Coronary artery (tissue), 2 donors: ENCODE measurements at regions not wholly inside any gene's neighbourhood (a gene's known extent, or its start where the extent isn't known, plus 50 kb on each side); places are given as distances from the start of the nearest gene placed in this dataset.

Source experiments
- DNase-seq: peaks from one replicate; pipeline ENCODE4 v3.0.0-alpha.2; 2017; ENCODE audit warnings: low spot score
- H3K27ac ChIP-seq, 2 donors: fragments of 200-600 bp; sonication (generic); one replicate each; pipeline ENCODE4 v1.5.1; 2016 to 2019
- H3K4me3 ChIP-seq: fragments of 200-600 bp; sonication (generic); 2 replicates; pipeline ENCODE4 v1.5.1; 2016; ENCODE audit warnings: mild to moderate bottlenecking, moderate library complexity
- TF ChIP-seq, protein P1 (sequence below): fragments of 200-600 bp; sonication (generic); IDR thresholded peaks from one replicate; pipeline ENCODE4 v1.5.1; 2019; ENCODE audit warnings: antibody characterized with exemption

DNA sequence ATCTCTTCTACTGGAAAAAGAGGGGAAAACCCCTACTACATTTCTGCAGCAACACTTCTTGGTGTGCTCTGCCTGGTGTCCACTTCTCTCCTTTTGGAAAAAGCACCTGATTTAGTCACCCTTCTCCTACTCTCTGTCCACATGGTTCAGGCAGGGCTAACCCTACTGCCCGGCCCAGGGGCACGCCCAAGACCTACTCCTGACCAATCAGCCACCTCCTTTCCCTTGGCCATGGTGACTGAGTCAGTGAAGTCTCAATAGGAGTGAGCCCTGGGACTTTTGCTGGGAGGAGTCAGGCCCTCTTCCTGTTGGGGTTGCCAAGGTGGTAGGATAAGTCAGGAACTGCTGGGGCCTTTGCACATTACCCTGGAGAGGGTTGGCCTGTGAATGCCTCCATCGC lies 52.5 kb upstream of the MYL2 start:
- Histone ChIP-seq H3K4me3 (no peak overlapping the region), H3K27ac (no peak overlapping the region)
- TF ChIP-seq, protein P1, sequence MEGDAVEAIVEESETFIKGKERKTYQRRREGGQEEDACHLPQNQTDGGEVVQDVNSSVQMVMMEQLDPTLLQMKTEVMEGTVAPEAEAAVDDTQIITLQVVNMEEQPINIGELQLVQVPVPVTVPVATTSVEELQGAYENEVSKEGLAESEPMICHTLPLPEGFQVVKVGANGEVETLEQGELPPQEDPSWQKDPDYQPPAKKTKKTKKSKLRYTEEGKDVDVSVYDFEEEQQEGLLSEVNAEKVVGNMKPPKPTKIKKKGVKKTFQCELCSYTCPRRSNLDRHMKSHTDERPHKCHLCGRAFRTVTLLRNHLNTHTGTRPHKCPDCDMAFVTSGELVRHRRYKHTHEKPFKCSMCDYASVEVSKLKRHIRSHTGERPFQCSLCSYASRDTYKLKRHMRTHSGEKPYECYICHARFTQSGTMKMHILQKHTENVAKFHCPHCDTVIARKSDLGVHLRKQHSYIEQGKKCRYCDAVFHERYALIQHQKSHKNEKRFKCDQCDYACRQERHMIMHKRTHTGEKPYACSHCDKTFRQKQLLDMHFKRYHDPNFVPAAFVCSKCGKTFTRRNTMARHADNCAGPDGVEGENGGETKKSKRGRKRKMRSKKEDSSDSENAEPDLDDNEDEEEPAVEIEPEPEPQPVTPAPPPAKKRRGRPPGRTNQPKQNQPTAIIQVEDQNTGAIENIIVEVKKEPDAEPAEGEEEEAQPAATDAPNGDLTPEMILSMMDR: no peak
- DNase-seq: no peak

GRCh38 chr12:110971936-110972335 lies 51.6 kb upstream of the MYL2 start:
- no peak overlapping the region for H3K27ac ChIP-seq
- no peak for DNase-seq
- TF ChIP-seq, protein P1: no peak
- H3K4me3 ChIP-seq: no peak overlapping the region

- H3K4me3 ChIP-seq: no peak overlapping the region
- TF ChIP-seq, protein P1: no peak
- DNase-seq: no peak
- no peak overlapping the region for H3K27ac ChIP-seq
These were observed 51.0 kb upstream of the MYL2 start for GRCh38 chr12:110971189-110971920.
